Kidney epithelial cell (primary cell): ENCODE measurements at regions not wholly inside any gene's neighbourhood (a gene's known extent, or its start where the extent isn't known, plus 50 kb on each side); places are given as distances from the start of the nearest gene placed in this dataset.
"Not testable (repeated sequence)": the region's sequence is repeated elsewhere in the genome, so short reads cannot be mapped to it uniquely, and the experiment has no call there.

Experiments
- DNase-seq: peaks from one replicate; pipeline ENCODE4 v3.0.0-alpha.2; 2010; ENCODE audit warnings: low read depth
- H3K27me3 ChIP-seq: 2 replicates; pipeline ENCODE4 v1.6.0; 2011; ENCODE audit warnings: low read length; ENCODE audit not compliant: control insufficient read depth, insufficient read depth
- H3K36me3 ChIP-seq: 2 replicates; pipeline ENCODE4 v1.5.1; 2011; ENCODE audit warnings: low read length; ENCODE audit not compliant: control insufficient read depth, insufficient read depth
- H3K4me3 ChIP-seq: 2 replicates; pipeline ENCODE4 v1.5.1; 2011; ENCODE audit warnings: low read depth, mild to moderate bottlenecking, control low read depth, low read length
- TF ChIP-seq, protein P1 (sequence below): IDR thresholded peaks from 2 replicates; pipeline ENCODE4 v1.5.1; 2011; ENCODE audit warnings: mild to moderate bottlenecking, moderate library complexity, low read length, control low read depth, inconsistent platforms; ENCODE audit not compliant: insufficient read depth, poor library complexity, severe bottlenecking

DNA sequence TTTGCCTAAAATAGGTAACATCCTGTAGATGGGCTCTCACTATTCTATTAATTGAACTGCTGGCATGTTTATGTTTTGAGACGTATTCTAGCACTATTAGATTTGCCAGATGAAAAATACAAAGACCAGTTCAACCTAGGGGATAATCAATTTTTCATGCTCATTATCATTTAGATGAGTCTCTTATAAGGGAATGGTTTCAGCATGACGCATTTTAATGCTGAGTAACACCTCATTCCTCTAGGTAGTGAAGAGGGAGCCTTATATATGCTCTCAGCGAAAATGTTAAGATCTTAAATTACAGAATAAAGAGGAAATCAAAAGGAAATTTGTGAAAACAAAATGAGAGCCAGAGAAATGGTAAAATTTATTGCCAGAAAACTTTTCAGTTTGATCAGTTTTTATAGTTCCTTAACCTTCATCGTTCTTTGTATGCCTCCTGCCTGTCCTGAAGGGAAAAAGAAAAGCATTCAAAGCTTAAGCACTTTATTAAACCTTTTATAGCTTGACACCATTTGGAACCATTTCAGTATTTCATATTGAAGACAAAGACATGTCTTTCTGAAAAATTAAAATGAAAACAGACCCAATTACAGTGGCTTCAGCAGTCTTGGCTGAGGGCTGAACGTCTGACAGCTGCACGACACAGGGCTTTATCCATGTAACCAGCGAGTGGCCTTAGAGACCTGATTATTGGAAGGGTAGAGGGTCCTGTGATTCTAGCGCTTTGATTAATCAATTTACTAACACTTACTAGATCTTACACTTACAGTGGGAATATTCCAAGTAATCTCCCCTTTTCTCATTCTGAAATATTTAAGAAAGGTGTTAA lies 112.8 kb downstream of the ADCYAP1 start:
- no peaks in the 10 kb centered on the region for H3K36me3 ChIP-seq
- no peak for DNase-seq

DNA sequence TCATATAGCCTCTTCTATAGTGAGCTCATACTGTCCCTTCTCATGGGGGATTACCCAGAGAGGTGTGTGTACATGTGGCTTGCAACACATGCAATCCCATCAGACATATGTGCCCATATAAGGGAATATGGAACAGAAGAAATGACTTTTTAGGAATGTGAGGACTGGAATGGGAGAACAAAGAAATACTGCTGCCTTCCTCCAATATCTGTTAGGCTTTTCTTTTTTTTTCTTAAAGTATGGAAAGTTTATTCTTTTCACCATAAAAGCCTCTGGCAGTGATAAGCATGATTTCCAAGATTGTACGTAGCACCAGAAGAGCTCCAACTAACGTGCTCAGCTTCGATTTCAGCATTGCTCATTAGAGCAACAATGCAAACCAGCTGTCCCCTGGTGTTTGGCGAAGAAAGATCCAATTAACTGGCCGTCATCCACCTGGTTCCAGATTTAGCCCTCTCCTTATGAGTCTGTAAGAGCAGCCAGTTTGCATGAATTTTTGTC lies 113.6 kb downstream of the ADCYAP1 start:
- Histone ChIP-seq H3K27me3 (no peaks in the 10 kb centered on the region), H3K4me3 (no peak overlapping the region), H3K36me3 (no peaks in the 10 kb centered on the region)
- TF ChIP-seq, protein P1, sequence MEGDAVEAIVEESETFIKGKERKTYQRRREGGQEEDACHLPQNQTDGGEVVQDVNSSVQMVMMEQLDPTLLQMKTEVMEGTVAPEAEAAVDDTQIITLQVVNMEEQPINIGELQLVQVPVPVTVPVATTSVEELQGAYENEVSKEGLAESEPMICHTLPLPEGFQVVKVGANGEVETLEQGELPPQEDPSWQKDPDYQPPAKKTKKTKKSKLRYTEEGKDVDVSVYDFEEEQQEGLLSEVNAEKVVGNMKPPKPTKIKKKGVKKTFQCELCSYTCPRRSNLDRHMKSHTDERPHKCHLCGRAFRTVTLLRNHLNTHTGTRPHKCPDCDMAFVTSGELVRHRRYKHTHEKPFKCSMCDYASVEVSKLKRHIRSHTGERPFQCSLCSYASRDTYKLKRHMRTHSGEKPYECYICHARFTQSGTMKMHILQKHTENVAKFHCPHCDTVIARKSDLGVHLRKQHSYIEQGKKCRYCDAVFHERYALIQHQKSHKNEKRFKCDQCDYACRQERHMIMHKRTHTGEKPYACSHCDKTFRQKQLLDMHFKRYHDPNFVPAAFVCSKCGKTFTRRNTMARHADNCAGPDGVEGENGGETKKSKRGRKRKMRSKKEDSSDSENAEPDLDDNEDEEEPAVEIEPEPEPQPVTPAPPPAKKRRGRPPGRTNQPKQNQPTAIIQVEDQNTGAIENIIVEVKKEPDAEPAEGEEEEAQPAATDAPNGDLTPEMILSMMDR: no peak
- DNase-seq: no peak

More for the DNA sequence above, 112.8 kb downstream of the ADCYAP1 start:
- H3K4me3 ChIP-seq: no peak overlapping the region
- H3K27me3 ChIP-seq: no peaks in the 10 kb centered on the region
- TF ChIP-seq, protein P1: no peak

DNA sequence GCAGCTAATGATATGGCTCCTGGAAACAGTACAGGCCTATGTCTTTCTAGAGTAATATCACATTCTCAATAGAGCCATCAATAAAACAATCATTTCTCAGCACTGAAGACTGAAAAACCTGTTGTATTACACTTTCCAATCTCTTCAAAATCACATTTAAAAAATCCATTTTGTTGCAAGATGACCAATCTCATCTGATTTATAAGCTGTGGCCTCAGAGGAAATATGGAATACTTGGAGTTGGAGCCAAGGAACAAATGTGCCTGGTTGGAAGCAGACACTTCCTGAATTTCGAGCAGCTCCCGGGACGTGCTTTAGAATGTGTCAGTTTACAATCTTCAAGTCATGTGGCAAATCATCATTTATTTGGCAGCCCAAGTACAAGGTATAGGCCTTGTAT lies 114.5 kb downstream of the ADCYAP1 start:
- no peak overlapping the region for H3K4me3 ChIP-seq
- DNase-seq: no peak
- H3K27me3 ChIP-seq: no peaks in the 10 kb centered on the region
- no peaks in the 10 kb centered on the region for H3K36me3 ChIP-seq
- TF ChIP-seq, protein P1: no peak

DNA sequence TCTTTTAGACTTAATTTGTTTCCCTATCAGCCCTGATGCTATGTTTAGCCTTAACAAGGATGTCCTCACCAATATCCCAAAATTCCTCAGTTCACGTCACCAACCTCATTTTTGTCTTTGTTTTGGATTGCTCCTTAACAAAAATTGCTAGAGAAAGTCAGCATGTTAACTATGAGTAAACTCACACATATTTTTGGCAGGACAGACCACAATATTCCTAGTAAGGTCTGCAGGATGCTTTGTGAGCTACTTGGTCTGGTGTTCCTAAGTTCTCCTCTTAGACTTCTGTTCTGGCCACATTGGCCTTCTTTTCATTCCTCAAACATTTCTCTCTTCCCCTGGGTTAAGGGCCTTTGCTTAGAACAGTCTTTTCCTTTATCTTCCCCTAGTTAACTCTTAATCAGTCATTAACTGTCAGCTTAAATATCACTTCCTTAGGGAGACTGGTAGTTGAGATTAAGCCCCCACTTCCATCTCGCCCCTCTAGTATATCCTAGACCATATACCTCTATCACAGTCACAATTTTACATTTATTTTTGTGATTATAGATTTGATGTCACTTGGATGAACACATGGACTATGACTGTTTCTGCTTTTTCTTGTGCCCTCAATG lies 116.2 kb downstream of the ADCYAP1 start:
- no peak for DNase-seq
- H3K27me3 ChIP-seq: no peaks in the 10 kb centered on the region
- no peak overlapping the region for H3K4me3 ChIP-seq
- TF ChIP-seq, protein P1: no peak
- no peaks in the 10 kb centered on the region for H3K36me3 ChIP-seq

DNA sequence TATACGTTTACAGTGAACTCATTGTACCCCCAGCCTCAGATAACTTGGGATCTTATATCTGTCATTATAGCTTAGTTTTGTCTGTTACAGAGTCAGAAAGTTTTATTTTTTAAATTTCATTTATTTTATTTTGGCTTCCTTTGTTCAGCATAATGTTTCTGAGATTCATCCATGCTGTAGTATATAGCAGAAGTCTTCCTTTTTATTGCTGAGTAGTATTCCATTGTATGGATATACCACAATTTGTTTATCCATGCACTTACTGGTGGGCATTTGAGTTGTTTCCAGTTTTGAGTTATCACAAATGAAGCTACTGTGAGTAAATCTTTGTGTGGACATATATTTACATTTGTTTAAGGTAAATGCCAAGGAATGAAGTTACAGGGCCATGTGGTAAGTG lies 122.3 kb downstream of the ADCYAP1 start:
- DNase-seq: no peak
- no peak overlapping the region for H3K4me3 ChIP-seq
- H3K36me3 ChIP-seq: no peaks in the 10 kb centered on the region
- H3K27me3 ChIP-seq: no peaks in the 10 kb centered on the region
- TF ChIP-seq, protein P1: no peak

DNA sequence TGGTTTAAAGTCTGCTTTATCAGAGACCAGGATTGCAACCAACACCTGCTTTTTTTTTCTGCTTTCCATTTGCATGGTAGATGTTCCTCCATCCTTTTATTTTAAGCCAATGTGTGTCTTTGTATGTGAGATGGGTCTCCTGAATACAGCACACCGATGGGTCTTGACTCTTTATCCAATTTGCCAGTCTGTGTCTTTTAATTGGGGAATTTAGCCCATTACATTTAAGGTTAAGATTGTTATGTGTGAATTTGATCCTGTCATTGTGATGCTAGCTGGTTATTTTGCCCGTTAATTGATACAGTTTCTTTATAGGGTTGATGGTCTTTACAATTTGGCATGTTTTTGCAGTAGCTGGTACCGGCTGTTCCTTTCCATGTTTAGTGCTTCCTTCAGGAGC lies 128.4 kb downstream of the ADCYAP1 start:
- not testable (repeated sequence) for H3K4me3 ChIP-seq, H3K27me3 ChIP-seq, H3K36me3 ChIP-seq, DNase-seq
